ENCODE measurements at regions not wholly inside any gene's neighbourhood (a gene's known extent, or its start where the extent isn't known, plus 50 kb on each side); places are given as distances from the start of the nearest gene placed in this dataset.

DNA sequence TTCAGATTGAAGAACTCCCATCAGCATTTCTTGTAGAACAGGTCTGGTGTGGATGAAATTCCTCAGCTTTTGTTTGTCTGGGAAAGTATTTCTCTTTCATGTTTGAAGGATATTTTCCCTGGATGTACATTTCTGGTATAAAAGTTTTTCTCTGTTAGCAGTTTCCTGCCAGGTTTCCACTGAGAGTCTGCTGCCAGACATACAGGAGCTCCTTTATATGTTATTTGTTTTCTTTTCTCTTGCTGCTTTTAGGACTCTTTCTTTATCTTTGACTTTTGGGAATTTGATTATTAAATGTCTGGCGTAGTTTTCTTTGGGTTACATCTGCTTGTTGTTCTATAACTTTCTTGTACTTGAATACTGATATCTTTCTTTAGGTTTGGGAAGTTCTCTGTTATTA lies 486.5 kb downstream of the ARAP2 start:
- Histone ChIP-seq H3K27ac (no peak overlapping the region), H3K4me3 (no peak overlapping the region)
- no peak for DNase-seq (ENCODE audit: low spot score)
- TF ChIP-seq, protein P1, sequence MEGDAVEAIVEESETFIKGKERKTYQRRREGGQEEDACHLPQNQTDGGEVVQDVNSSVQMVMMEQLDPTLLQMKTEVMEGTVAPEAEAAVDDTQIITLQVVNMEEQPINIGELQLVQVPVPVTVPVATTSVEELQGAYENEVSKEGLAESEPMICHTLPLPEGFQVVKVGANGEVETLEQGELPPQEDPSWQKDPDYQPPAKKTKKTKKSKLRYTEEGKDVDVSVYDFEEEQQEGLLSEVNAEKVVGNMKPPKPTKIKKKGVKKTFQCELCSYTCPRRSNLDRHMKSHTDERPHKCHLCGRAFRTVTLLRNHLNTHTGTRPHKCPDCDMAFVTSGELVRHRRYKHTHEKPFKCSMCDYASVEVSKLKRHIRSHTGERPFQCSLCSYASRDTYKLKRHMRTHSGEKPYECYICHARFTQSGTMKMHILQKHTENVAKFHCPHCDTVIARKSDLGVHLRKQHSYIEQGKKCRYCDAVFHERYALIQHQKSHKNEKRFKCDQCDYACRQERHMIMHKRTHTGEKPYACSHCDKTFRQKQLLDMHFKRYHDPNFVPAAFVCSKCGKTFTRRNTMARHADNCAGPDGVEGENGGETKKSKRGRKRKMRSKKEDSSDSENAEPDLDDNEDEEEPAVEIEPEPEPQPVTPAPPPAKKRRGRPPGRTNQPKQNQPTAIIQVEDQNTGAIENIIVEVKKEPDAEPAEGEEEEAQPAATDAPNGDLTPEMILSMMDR (IDR thresholded peaks at IDR 0.05) = no peak

DNA sequence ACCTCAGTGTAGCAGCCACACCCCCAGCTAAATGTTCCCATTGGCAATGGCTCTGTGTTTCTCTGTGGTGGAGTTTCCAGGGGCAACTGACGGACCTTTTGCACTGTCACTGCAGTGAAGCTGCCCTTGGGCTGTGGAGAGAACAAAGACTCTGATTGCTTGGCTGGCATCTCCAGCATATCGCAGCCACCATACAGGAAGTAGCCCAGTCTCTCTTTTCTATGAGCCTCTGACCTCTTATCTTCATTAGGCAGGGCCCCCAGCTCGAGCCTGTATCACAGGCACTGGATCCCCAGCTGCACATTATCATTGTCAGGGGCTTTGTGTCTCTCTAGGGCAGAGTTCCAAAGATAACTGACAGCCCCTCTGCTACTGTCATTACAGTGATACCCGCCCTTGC lies 483.5 kb downstream of the ARAP2 start:
- H3K4me3 ChIP-seq = no peak overlapping the region
- TF ChIP-seq, protein P1 (IDR thresholded peaks at IDR 0.05) = no peak
- H3K27ac ChIP-seq = no peak overlapping the region
- no peak for DNase-seq (ENCODE audit: low spot score)

DNA sequence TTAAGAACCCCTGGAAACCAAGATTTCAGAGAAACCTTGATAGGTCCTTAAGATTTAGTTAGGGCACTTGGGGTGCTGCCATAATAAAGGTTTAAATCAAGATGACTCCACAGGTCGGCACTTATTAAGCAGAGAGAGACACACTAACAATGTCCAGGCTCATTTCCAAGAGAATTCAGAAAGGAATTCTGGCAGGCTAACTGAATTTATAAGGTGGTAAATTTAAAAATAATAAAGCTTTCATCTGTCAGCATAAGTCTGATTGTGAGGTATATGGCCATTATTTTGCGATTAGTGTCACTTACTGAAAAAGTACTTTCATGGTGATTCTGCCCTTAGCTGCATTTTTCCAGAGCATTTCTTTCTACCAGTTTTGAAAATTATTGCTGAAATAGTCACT lies 472.7 kb downstream of the ARAP2 start:
- no peak for DNase-seq (ENCODE audit: low spot score)
- TF ChIP-seq, protein P1 (IDR thresholded peaks at IDR 0.05) = no peak
- no peak overlapping the region for H3K27ac ChIP-seq

DNA sequence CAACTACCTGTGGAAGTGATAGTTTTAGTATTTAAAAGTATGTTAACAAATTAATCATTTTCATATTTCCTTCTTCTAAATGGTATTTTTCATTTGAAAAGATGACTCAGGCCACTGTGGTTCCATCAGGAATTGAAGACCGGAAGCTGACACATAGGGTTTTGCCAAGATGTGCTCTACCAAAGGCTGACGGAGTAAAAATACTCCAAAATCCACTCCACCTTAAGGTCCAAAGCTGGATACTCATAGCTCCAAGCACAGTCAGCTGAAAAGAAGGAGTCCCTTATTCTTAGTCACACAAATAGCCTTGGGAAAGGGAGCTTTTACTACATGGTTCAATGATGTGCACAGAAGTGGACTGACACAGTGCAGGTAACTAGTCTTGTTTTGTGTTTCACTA lies 472.0 kb downstream of the ARAP2 start:
- TF ChIP-seq, protein P1 (IDR thresholded peaks at IDR 0.05) = no peak
- H3K4me3 ChIP-seq = no peak overlapping the region
- no peak for DNase-seq (ENCODE audit: low spot score)
- H3K27ac ChIP-seq = no peak overlapping the region

More for the DNA sequence above, 472.7 kb downstream of the ARAP2 start:
- H3K4me3 ChIP-seq = no peak overlapping the region

DNA sequence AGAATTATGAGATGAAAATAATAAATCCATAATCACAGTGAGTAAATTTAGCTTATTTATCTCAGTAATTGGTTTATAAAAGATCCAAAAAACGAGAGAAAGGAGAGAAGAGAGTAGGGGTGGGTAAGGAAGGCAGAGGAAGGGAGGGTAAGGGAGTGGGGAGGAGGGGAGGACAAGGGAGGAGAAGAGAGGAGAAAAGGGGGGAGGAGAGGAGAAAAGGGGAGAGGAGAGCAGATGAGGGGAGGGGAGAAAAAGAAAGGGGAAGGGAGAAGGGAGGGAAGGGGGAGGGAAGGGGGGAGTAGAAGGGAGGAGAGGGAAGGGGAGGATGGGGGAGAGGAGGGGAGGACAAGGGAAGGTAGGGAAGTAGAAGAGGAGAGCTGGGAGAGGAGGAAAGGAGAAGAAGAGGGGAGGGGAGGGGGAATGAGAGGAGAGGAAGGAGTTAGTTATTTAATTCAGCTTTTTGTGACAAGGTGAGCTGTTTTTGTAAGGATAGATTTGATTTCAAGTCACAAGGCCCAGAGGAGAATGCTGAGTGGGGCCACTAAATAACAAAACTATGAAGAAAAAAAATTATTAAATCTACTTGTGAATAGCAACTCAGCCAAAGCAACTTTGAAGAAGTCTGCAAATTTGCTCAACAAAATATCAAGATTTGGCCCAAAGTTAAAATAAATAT lies 454.3 kb downstream of the ARAP2 start:
- no peak overlapping the region for H3K27ac ChIP-seq
- no peak for DNase-seq (ENCODE audit: low spot score)
- TF ChIP-seq, protein P1 (IDR thresholded peaks at IDR 0.05) = no peak
- no peak overlapping the region for H3K4me3 ChIP-seq

DNA sequence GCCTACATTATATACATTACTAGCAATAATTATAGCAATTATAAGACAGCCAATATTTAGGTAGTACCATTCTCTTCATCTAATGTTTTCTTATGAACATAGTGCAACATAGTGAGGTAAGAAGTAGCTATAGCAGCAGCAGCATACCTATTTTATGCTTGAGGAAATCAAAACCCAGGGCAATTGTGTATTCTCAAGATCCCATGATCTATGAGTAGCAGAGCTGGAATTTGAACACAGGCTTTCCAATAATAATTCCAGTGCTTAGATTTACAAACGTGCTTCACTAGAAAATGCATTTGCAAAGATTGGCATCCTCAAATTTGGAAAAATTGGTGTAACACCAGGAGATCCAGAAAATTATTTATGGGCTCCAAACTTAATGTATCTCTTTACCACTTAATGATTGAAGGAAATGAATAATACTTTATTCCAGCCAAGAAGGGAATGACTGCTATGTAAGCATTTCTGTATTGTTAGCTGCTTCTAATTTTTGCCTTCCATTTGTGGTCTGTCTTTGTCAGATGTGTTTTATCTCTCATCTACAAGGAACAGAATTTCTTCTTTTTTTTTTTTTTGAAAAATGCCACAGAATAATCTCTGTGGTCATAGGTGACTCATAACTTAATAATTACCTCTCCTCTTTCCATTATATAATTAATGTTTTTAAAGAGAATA lies 451.1 kb downstream of the ARAP2 start:
- Histone ChIP-seq H3K27ac (no peak overlapping the region), H3K4me3 (no peak overlapping the region)
- DNase-seq (ENCODE audit: low spot score) = no peak
- TF ChIP-seq, protein P1 (IDR thresholded peaks at IDR 0.05) = no peak

DNA sequence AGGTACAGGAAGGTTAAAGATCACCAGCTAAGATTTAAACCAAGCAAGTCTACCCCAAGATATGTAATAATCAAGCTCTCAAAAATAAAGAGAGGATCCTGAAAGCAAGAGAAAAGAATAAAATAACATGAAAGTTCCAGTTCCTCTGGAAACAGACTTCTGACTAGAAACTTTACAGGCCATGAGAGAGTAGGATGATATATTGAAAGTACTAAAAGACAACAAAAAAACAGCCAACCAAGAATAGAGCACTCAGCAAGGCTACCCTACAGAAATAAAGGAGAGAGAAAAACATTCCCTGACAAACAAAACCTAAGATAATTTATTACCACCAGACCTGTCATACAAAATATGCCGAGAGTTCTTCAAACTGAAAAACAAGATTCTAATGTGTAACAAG lies 450.5 kb downstream of the ARAP2 start:
- Histone ChIP-seq H3K27ac (no peak overlapping the region), H3K4me3 (no peak overlapping the region)
- no peak for DNase-seq (ENCODE audit: low spot score)
- TF ChIP-seq, protein P1 (IDR thresholded peaks at IDR 0.05) = no peak
